Neural progenitor cell (in vitro differentiated cells): ENCODE measurements at regions not wholly inside any gene's neighbourhood (a gene's known extent, or its start where the extent isn't known, plus 50 kb on each side); places are given as distances from the start of the nearest gene placed in this dataset.

Experiments
- EZH2phosphoT487 ChIP-seq: fragments of 200-600 bp; sonication (generic); IDR thresholded peaks from 2 replicates; pipeline ENCODE4 v1.6.1; 2017; ENCODE audit warnings: antibody characterized with exemption
- TF ChIP-seq, protein P1 (sequence below): fragments of 200-600 bp; sonication (generic); IDR thresholded peaks from 2 replicates; pipeline ENCODE4 v1.5.1; 2017; ENCODE audit warnings: antibody characterized with exemption, mild to moderate bottlenecking

DNA sequence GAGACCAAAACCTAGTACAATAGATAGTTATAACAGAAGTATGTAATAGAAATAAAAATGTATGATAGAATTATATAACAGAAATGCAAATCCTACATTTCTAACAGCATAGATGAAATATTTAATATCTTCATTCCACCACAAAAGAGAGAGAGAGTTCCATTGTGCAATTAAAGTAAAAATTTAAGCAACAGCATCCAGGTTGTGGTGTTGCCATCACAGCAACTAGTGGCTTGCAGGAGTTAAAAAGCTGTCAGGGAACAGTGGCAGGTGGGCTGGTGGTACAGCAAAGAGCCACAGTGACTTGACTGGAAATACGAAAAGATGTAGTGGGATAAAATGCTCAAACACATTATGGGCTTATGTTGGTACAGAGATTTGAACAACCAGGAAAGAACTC, 57.1 kb upstream of the MDM1 start:
- TF ChIP-seq, protein P1, sequence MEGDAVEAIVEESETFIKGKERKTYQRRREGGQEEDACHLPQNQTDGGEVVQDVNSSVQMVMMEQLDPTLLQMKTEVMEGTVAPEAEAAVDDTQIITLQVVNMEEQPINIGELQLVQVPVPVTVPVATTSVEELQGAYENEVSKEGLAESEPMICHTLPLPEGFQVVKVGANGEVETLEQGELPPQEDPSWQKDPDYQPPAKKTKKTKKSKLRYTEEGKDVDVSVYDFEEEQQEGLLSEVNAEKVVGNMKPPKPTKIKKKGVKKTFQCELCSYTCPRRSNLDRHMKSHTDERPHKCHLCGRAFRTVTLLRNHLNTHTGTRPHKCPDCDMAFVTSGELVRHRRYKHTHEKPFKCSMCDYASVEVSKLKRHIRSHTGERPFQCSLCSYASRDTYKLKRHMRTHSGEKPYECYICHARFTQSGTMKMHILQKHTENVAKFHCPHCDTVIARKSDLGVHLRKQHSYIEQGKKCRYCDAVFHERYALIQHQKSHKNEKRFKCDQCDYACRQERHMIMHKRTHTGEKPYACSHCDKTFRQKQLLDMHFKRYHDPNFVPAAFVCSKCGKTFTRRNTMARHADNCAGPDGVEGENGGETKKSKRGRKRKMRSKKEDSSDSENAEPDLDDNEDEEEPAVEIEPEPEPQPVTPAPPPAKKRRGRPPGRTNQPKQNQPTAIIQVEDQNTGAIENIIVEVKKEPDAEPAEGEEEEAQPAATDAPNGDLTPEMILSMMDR: no peak
- TF ChIP-seq EZH2phosphoT487: no peak
